ENCODE measurements at regions not wholly inside any gene's neighbourhood (a gene's known extent, or its start where the extent isn't known, plus 50 kb on each side); places are given as distances from the start of the nearest gene placed in this dataset.

GRCh38 chr18:22666411-22666940, 248.8 kb upstream of the CTAGE1 start:
- ChIA-PET CTCF (no interaction called here), POLR2A (no interaction called here)
- no peak overlapping the region for H3K4me3 ChIP-seq (ENCODE audit: low read depth, low read length)
- no peak for TF ChIP-seq CTCF (IDR thresholded peaks at IDR 0.05; ENCODE audit: insufficient read depth, low read length, missing control alignments)
- DNase-seq (ENCODE audit: low read depth, low spot score): no peak

DNA sequence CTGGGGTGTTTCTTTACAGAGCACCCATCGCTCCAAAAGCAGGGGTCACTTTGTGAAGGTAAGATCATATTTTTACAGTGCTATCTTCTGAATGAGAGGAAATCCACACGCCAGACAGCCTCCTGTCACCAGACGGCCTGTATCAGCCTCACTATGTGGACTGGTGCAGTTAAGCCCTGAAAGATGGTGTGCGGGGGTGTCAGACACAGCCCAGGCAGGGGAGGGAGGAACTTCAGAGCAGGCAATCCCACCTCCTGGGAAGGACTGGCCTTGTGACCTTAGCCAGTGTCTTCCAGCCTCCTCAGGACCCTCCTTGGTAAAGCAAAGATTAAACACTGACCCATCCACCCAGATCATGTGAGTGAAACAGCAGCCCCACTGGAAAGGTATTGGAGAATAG, 249.4 kb upstream of the CTAGE1 start:
- H3K4me3 ChIP-seq (ENCODE audit: low read depth, low read length): no peak overlapping the region
- no peak for TF ChIP-seq CTCF (IDR thresholded peaks at IDR 0.05; ENCODE audit: insufficient read depth, low read length, missing control alignments)
- CTCF ChIA-PET: no interaction called here
- POLR2A ChIA-PET: no interaction called here
- DNase-seq (ENCODE audit: low read depth, low spot score): no peak

DNA sequence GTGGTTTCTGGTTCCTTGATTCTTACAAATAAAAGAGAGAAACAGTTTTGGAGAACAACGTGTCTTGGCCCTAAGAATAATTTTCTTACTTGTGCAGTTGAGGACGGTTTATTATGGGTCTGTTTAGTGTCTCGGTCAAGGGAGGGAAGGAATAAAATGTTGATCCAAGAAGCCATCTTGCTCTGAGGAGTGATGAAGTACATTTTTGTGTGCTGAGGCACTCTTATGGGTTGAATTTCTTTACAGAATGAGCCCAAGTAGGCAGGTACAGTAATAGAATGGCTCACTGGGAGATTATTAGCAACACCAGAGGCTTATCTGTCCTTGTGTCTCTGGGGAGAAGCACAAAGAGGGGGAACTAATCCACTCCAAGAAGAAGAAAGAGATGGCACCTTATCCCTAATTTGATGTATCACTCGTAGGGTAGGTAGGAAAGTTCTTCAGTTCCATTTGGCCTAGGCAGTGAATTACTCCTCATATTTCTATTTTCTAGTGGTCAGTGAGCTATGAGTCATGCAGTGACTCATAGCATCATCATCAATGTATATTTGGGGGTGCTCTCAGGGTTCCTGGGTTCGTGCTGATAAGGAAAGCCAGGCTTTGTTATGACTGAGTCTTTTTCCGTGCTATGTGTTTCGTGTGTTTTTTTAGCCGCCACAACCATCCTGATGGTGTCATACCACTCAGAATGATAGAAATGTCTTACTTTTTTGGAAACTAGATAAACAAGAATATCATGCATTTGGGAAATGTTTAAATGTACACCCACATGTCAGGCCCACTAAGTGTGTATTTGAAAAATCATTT, 250.1 kb upstream of the CTAGE1 start:
- CTCF ChIA-PET: interaction anchor here (1.5 to 1.6 kb wide), 2 partner anchors 16 to 36 kb away, joined by 3 to 5 read pairs; no protein-coding TSS in a partner anchor

DNA sequence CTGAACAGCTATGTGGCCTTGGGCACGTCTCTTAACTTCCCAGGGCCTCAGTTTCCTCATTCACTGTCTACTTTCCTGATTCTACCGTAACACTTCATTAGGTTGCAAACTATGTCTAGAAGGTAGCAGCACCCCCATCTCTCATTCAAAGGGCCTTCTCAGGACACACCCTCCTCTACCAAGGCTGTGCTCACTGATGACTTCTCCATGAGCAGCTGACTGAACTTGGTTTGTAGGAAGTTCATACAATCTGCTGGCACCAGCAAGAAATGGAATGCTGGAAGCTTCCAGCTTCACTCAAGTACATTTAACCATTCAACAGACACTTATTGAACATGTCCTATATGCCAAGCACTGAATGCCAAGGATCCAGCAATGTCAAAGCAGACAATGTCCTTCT, 250.8 kb upstream of the CTAGE1 start:
- no peak overlapping the region for H3K4me3 ChIP-seq (ENCODE audit: low read depth, low read length)
- no peak for TF ChIP-seq CTCF (IDR thresholded peaks at IDR 0.05; ENCODE audit: insufficient read depth, low read length, missing control alignments)
- no peak for DNase-seq (ENCODE audit: low read depth, low spot score)
- POLR2A ChIA-PET: interaction anchor here (1.2 to 1.4 kb wide), 2 partner anchors 15 to 24 kb away, joined by 6 read pairs; no protein-coding TSS in a partner anchor
- CTCF ChIA-PET: interaction anchor here (1.5 to 1.6 kb wide), 2 partner anchors 17 to 35 kb away, joined by 3 to 5 read pairs; no protein-coding TSS in a partner anchor

More for the DNA sequence above, 250.1 kb upstream of the CTAGE1 start:
- no peak overlapping the region for H3K4me3 ChIP-seq (ENCODE audit: low read depth, low read length)
- DNase-seq (ENCODE audit: low read depth, low spot score): peak; percentile 84
- POLR2A ChIA-PET: interaction anchor here (1.2 to 1.4 kb wide), 2 partner anchors 15 to 25 kb away, joined by 6 read pairs; no protein-coding TSS in a partner anchor
- TF ChIP-seq CTCF (IDR thresholded peaks at IDR 0.05; ENCODE audit: insufficient read depth, low read length, missing control alignments): no peak

DNA sequence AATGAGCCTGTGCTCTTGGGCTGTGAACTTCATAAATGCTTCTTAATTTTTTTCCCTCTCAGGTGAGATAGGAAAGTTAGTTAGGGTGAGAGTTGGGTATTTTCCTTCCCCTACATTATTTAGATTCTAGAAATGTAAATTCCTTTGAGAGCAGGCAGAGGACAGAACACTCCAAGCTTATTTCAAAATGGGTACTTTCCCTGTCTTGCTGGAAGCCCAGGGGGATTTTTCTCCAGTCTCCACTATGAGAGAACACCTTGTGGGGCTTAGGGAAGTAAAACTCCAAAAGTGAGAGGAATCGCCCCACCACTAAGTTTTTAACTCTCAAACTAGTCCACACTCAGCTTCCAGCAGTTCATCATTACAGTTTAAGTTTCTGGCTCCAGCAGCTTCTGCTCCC, 253.2 kb upstream of the CTAGE1 start:
- CTCF ChIA-PET: interaction anchor here (1.5 kb wide), 1 partner anchor 108 kb away, joined by 3 read pairs; no protein-coding TSS in a partner anchor

More for the DNA sequence above, 253.2 kb upstream of the CTAGE1 start:
- no peak overlapping the region for H3K4me3 ChIP-seq (ENCODE audit: low read depth, low read length)
- no peak for DNase-seq (ENCODE audit: low read depth, low spot score)
- no peak for TF ChIP-seq CTCF (IDR thresholded peaks at IDR 0.05; ENCODE audit: insufficient read depth, low read length, missing control alignments)
- POLR2A ChIA-PET: no interaction called here
